ENCODE measurements at regions not wholly inside any gene's neighbourhood (a gene's known extent, or its start where the extent isn't known, plus 50 kb on each side); places are given as distances from the start of the nearest gene placed in this dataset.

DNA sequence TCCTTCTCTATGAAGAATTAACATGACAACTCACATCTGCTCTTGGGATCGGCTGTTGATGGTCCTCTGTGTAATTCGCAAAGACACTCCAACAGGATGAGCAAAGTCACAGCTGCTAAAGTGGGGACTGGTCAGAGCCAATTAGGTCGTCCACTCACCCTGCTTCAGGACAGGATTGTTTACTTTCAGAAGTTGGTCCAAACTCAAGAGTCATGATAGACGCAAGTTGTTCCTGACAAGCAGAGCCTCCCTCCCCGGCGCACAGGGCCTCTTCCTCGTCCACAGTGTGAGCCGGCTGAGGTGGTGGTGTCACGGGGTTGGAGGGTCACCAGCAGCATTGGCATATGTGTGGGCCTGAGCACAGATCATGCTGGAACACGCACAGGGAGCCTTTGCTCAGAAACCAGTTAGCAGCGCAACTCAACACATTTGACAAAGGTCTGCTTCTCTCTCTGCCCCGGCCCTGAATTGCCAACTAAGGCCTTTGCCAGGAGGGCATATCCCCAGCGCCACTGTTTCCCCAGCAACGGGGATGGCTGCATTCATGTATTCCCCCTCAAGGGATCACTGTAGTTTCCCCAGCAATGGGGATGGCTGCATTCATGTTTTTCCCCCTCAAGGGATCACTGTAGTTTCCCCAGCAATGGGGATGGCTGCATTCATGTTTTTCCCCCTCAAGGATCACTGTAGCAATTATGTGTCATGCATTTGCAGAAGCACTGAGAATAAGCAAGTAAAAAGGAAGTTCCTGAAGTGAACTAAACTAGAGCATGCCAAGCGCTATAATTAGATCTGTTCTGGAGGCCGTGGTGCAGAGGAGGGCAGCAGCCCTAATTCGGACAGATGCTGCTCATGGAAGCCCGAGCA, 111.7 kb downstream of the THBS2 start:
- TF ChIP-seq, protein P1, sequence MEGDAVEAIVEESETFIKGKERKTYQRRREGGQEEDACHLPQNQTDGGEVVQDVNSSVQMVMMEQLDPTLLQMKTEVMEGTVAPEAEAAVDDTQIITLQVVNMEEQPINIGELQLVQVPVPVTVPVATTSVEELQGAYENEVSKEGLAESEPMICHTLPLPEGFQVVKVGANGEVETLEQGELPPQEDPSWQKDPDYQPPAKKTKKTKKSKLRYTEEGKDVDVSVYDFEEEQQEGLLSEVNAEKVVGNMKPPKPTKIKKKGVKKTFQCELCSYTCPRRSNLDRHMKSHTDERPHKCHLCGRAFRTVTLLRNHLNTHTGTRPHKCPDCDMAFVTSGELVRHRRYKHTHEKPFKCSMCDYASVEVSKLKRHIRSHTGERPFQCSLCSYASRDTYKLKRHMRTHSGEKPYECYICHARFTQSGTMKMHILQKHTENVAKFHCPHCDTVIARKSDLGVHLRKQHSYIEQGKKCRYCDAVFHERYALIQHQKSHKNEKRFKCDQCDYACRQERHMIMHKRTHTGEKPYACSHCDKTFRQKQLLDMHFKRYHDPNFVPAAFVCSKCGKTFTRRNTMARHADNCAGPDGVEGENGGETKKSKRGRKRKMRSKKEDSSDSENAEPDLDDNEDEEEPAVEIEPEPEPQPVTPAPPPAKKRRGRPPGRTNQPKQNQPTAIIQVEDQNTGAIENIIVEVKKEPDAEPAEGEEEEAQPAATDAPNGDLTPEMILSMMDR (conservative IDR thresholded peaks at IDR 0.05), result no peak
- no peak for TF ChIP-seq EZH2 (IDR thresholded peaks at IDR 0.05; ENCODE audit: low read depth)
